GM19035 (cell line): ENCODE measurements at regions not wholly inside any gene's neighbourhood (a gene's known extent, or its start where the extent isn't known, plus 50 kb on each side); places are given as distances from the start of the nearest gene placed in this dataset.
"Not testable (repeated sequence)": the region's sequence is repeated elsewhere in the genome, so short reads cannot be mapped to it uniquely, and the experiment has no call there.

Experiments
- ATAC-seq: cut with Tn5 transposase; IDR thresholded peaks from one replicate; pipeline ENCODE4 v1.9.1; 2021; ENCODE audit not compliant: unreplicated experiment

GRCh38 chr2:224181534-224182155 lies 142.6 kb upstream of the SERPINE2 start:
- ATAC-seq: no peak

GRCh38 chr2:224180810-224181209 lies 141.7 kb upstream of the SERPINE2 start:
- no peak for ATAC-seq

- no peak for ATAC-seq
These were observed 139.0 kb upstream of the SERPINE2 start for GRCh38 chr2:224178056-224178455.

- no peak for ATAC-seq
These were observed 136.5 kb upstream of the SERPINE2 start for GRCh38 chr2:224175538-224175937.

GRCh38 chr2:224174990-224175389 lies 135.9 kb upstream of the SERPINE2 start:
- ATAC-seq: no peak

- no peak for ATAC-seq
These were observed 135.4 kb upstream of the SERPINE2 start for GRCh38 chr2:224174521-224174920.

GRCh38 chr2:224173933-224174332 lies 134.8 kb upstream of the SERPINE2 start:
- ATAC-seq: no peak

- ATAC-seq: no peak
These were observed 134.1 kb upstream of the SERPINE2 start for GRCh38 chr2:224173210-224173609.

- no peak for ATAC-seq
These were observed 132.1 kb upstream of the SERPINE2 start for GRCh38 chr2:224171226-224171625.

- ATAC-seq: no peak
These were observed 130.8 kb upstream of the SERPINE2 start for GRCh38 chr2:224169847-224170246.

GRCh38 chr2:224167781-224168180 lies 128.7 kb upstream of the SERPINE2 start:
- not testable (repeated sequence) for ATAC-seq

- ATAC-seq: no peak
These were observed 127.6 kb upstream of the SERPINE2 start for GRCh38 chr2:224166654-224167053.

- no peak for ATAC-seq
These were observed 126.8 kb upstream of the SERPINE2 start for GRCh38 chr2:224165901-224166319.

- no peak for ATAC-seq
These were observed 124.7 kb upstream of the SERPINE2 start for GRCh38 chr2:224163566-224164307.

- no peak for ATAC-seq
These were observed 123.0 kb upstream of the SERPINE2 start for GRCh38 chr2:224162122-224162521.

GRCh38 chr2:224161712-224162111 lies 122.6 kb upstream of the SERPINE2 start:
- ATAC-seq: no peak

GRCh38 chr2:224160917-224161316 lies 121.8 kb upstream of the SERPINE2 start:
- ATAC-seq: no peak

- no peak for ATAC-seq
These were observed 120.4 kb upstream of the SERPINE2 start for GRCh38 chr2:224159345-224159928.

GRCh38 chr2:224158831-224159230 lies 119.7 kb upstream of the SERPINE2 start:
- ATAC-seq: no peak

GRCh38 chr2:224158061-224158460 lies 119.0 kb upstream of the SERPINE2 start:
- no peak for ATAC-seq

GRCh38 chr2:224157655-224158054 lies 118.6 kb upstream of the SERPINE2 start:
- ATAC-seq: no peak

- no peak for ATAC-seq
These were observed 117.3 kb upstream of the SERPINE2 start for GRCh38 chr2:224156436-224156835.
